NCI-H1436 (cell line): ENCODE measurements at regions not wholly inside any gene's neighbourhood (a gene's known extent, or its start where the extent isn't known, plus 50 kb on each side); places are given as distances from the start of the nearest gene placed in this dataset.
A peak's percentile ranks its signal among the peaks of the same experiment; 100 is the strongest.

Source experiments
- DNase-seq: peaks from one replicate; lab custom pipeline; 2025; lab: John Stamatoyannopoulos, UW

- DNase-seq: no peak
These were observed 952.9 kb upstream of the EPHA7 start for GRCh38 chr6:94372229-94372628.

- no peak for DNase-seq
These were observed 948.0 kb upstream of the EPHA7 start for GRCh38 chr6:94367316-94367715.

- no peak for DNase-seq
These were observed 942.9 kb upstream of the EPHA7 start for GRCh38 chr6:94362061-94362864.

- DNase-seq: no peak
These were observed 942.1 kb upstream of the EPHA7 start for GRCh38 chr6:94361304-94362060.

- DNase-seq: no peak
These were observed 938.1 kb upstream of the EPHA7 start for GRCh38 chr6:94357381-94357980.

- DNase-seq: no peak
These were observed 931.5 kb upstream of the EPHA7 start for GRCh38 chr6:94350833-94351232.

GRCh38 chr6:94349227-94349626 lies 929.9 kb upstream of the EPHA7 start:
- no peak for DNase-seq

GRCh38 chr6:94344866-94345265 lies 925.5 kb upstream of the EPHA7 start:
- no peak for DNase-seq

GRCh38 chr6:94341173-94341572 lies 921.8 kb upstream of the EPHA7 start:
- DNase-seq: no peak

- no peak for DNase-seq
These were observed 904.5 kb upstream of the EPHA7 start for GRCh38 chr6:94323853-94324252.

- DNase-seq: no peak
These were observed 881.2 kb upstream of the EPHA7 start for GRCh38 chr6:94300424-94301144.

- no peak for DNase-seq
These were observed 869.8 kb upstream of the EPHA7 start for GRCh38 chr6:94289131-94289530.

- DNase-seq: no peak
These were observed 858.8 kb upstream of the EPHA7 start for GRCh38 chr6:94278146-94278545.

GRCh38 chr6:94272327-94272726 lies 853.0 kb upstream of the EPHA7 start:
- DNase-seq: peak; percentile 29

GRCh38 chr6:94270091-94270948 lies 851.0 kb upstream of the EPHA7 start:
- DNase-seq: peak; percentile 17

- no peak for DNase-seq
These were observed 849.9 kb upstream of the EPHA7 start for GRCh38 chr6:94269256-94269655.

- no peak for DNase-seq
These were observed 841.4 kb upstream of the EPHA7 start for GRCh38 chr6:94260765-94261164.

- DNase-seq: no peak
These were observed 835.3 kb upstream of the EPHA7 start for GRCh38 chr6:94254689-94255088.

- no peak for DNase-seq
These were observed 832.5 kb upstream of the EPHA7 start for GRCh38 chr6:94251878-94252277.

- no peak for DNase-seq
These were observed 826.0 kb upstream of the EPHA7 start for GRCh38 chr6:94245395-94245794.

- no peak for DNase-seq
These were observed 819.5 kb upstream of the EPHA7 start for GRCh38 chr6:94238868-94239267.
